Natural killer cell (primary cell): ENCODE measurements at regions not wholly inside any gene's neighbourhood (a gene's known extent, or its start where the extent isn't known, plus 50 kb on each side); places are given as distances from the start of the nearest gene placed in this dataset.

Experiments
- ATAC-seq, 3 donors: fragments of 150-1000 bp in 2 of 3; fragments of 200-7000 bp in 1 of 3; cut with Tn5 transposase; 1 replicate in 1 of 3; 2 replicates in 2 of 3; pipeline ENCODE4 v1.10.0; 2021; ENCODE audit warnings: mild to moderate bottlenecking in 2 of 3, moderate library complexity in 2 of 3
- DNase-seq, 2 donors: peaks; one replicate each; pipeline versions ENCODE4 v3.0.0 to v3.0.0-alpha.2; 2013 to 2021; ENCODE audit warnings: mixed read lengths in 1 of 2
- H3K27ac ChIP-seq: one replicate; pipeline ENCODE4 v1.5.1; 2013; ENCODE audit warnings: mild to moderate bottlenecking, low read length
- H3K27me3 ChIP-seq: one replicate; pipeline ENCODE4 v1.6.1; 2013; ENCODE audit warnings: low read length; ENCODE audit not compliant: control insufficient read depth, insufficient read depth
- H3K36me3 ChIP-seq: one replicate; pipeline ENCODE4 v1.6.1; 2013; ENCODE audit warnings: low read length; ENCODE audit not compliant: control insufficient read depth, insufficient read depth
- H3K4me1 ChIP-seq: one replicate; pipeline ENCODE4 v1.6.1; 2013; ENCODE audit warnings: low read length; ENCODE audit not compliant: control insufficient read depth, insufficient read depth
- H3K4me3 ChIP-seq: one replicate; pipeline ENCODE4 v1.5.1; 2013; ENCODE audit warnings: low read length
- H3K9me3 ChIP-seq: one replicate; pipeline ENCODE4 v1.6.1; 2013; ENCODE audit warnings: low read length; ENCODE audit not compliant: control insufficient read depth, insufficient read depth
- H3K27ac Mint-ChIP-seq, 2 donors: one replicate each; pipeline ENCODE4 v1.8.0; 2022; ENCODE audit warnings: mild to moderate bottlenecking in 2 of 2, mixed read lengths in 2 of 2, moderate library complexity in 1 of 2
- H3K27me3 Mint-ChIP-seq, 2 donors: one replicate each; pipeline ENCODE4 v1.8.0; 2022; ENCODE audit warnings: low read depth in 2 of 2, mixed read lengths in 2 of 2
- H3K36me3 Mint-ChIP-seq: one replicate; pipeline ENCODE4 v1.8.0; 2022; ENCODE audit warnings: mixed read lengths
- H3K4me1 Mint-ChIP-seq, 2 donors: one replicate each; pipeline ENCODE4 v1.8.0; 2022; ENCODE audit warnings: mixed read lengths in 2 of 2
- H3K4me3 Mint-ChIP-seq: one replicate; pipeline ENCODE4 v1.8.0; 2022; ENCODE audit warnings: mild to moderate bottlenecking, moderate library complexity, mixed read lengths
- H3K9me3 Mint-ChIP-seq, 2 donors: one replicate each; pipeline ENCODE4 v1.8.0; 2022; ENCODE audit warnings: mixed read lengths in 2 of 2
- CTCF ChIP-seq: fragments of 200-600 bp; IDR thresholded peaks from one replicate; pipeline ENCODE4 v1.8.0; 2022; ENCODE audit warnings: antibody characterized with exemption
- WGBS: methylation state at CpG from one replicate; pipeline ENCODE4 v1.1.7; 2013; ENCODE audit warnings: missing lambda C conversion rate; ENCODE audit not compliant: insufficient coverage; 5-methylcytosine and 5-hydroxymethylcytosine counted together
- intact Hi-C: fragments of 100-400 bp; cut with micrococcal nuclease; formaldehyde crosslinking; loops from one replicate; pipeline ENCODE4 v1.14.2; 2022

GRCh38 chr2:145015561-145015960 is 495.6 kb upstream of the ZEB2 start:
- no peaks in the 10 kb centered on the region for H3K36me3 Mint-ChIP-seq
- H3K9me3 ChIP-seq = no peaks in the 10 kb centered on the region
- H3K36me3 ChIP-seq = no peaks in the 10 kb centered on the region
- TF ChIP-seq CTCF = no peak
- H3K27me3 Mint-ChIP-seq = no peaks in the 10 kb centered on the region
- H3K4me1 ChIP-seq = no peaks in the 10 kb centered on the region
- H3K4me3 ChIP-seq = no peak overlapping the region
- 94% methylated on average over 2 of the region's 2 CpGs for WGBS
- no peak overlapping the region for H3K27ac Mint-ChIP-seq
- no peaks in the 10 kb centered on the region for H3K4me1 Mint-ChIP-seq
- no peak overlapping the region for H3K27ac ChIP-seq
- H3K4me3 Mint-ChIP-seq = no peak overlapping the region
- intact Hi-C loops = no loop called here
- DNase-seq = no peak
- no peaks in the 10 kb centered on the region for H3K27me3 ChIP-seq
- ATAC-seq = no peak
- no peaks in the 10 kb centered on the region for H3K9me3 Mint-ChIP-seq

GRCh38 chr2:145012806-145013205 is 492.9 kb upstream of the ZEB2 start:
- H3K9me3 ChIP-seq = no peaks in the 10 kb centered on the region
- WGBS = 100% methylated on average over 2 of the region's 3 CpGs
- TF ChIP-seq CTCF = no peak

GRCh38 chr2:145012214-145012670 is 492.3 kb upstream of the ZEB2 start:
- no peak overlapping the region for H3K4me3 ChIP-seq
- no peaks in the 10 kb centered on the region for H3K9me3 ChIP-seq
- DNase-seq (no peak), ATAC-seq (no peak)
- no peak overlapping the region for H3K4me3 Mint-ChIP-seq
- no peak overlapping the region for H3K27ac Mint-ChIP-seq
- H3K4me1 ChIP-seq = no peaks in the 10 kb centered on the region
- H3K9me3 Mint-ChIP-seq = no peaks in the 10 kb centered on the region
- no peak overlapping the region for H3K27ac ChIP-seq
- WGBS = 72% methylated on average over 2 of the region's 4 CpGs
- H3K36me3 ChIP-seq = no peaks in the 10 kb centered on the region
- no peaks in the 10 kb centered on the region for H3K27me3 ChIP-seq
- no peaks in the 10 kb centered on the region for H3K36me3 Mint-ChIP-seq
- intact Hi-C loops = no loop called here
- no peaks in the 10 kb centered on the region for H3K27me3 Mint-ChIP-seq
- no peaks in the 10 kb centered on the region for H3K4me1 Mint-ChIP-seq
- TF ChIP-seq CTCF = no peak

More at GRCh38 chr2:145012806-145013205, 492.9 kb upstream of the ZEB2 start:
- H3K4me3 ChIP-seq = no peak overlapping the region
- Mint-ChIP-seq H3K4me1 (no peaks in the 10 kb centered on the region), H3K9me3 (no peaks in the 10 kb centered on the region), H3K36me3 (no peaks in the 10 kb centered on the region), H3K27me3 (no peaks in the 10 kb centered on the region), H3K4me3 (no peak overlapping the region), H3K27ac (no peak overlapping the region)
- no peak for ATAC-seq
- H3K36me3 ChIP-seq = no peaks in the 10 kb centered on the region
- intact Hi-C loops = no loop called here
- H3K27me3 ChIP-seq = no peaks in the 10 kb centered on the region
- no peak for DNase-seq
- H3K4me1 ChIP-seq = no peaks in the 10 kb centered on the region
- H3K27ac ChIP-seq = no peak overlapping the region

GRCh38 chr2:145010635-145011034 is 490.7 kb upstream of the ZEB2 start:
- H3K4me1 ChIP-seq = no peaks in the 10 kb centered on the region
- Mint-ChIP-seq H3K4me3 (no peak overlapping the region), H3K9me3 (no peaks in the 10 kb centered on the region), H3K27ac (no peak overlapping the region), H3K27me3 (no peaks in the 10 kb centered on the region), H3K36me3 (no peaks in the 10 kb centered on the region), H3K4me1 (no peaks in the 10 kb centered on the region)
- no peak for DNase-seq
- H3K27me3 ChIP-seq = no peaks in the 10 kb centered on the region
- H3K9me3 ChIP-seq = no peaks in the 10 kb centered on the region
- no peak overlapping the region for H3K4me3 ChIP-seq
- ATAC-seq = no peak
- WGBS = 38% methylated on average over 2 of the region's 2 CpGs
- no peak for TF ChIP-seq CTCF
- intact Hi-C loops = no loop called here
- no peaks in the 10 kb centered on the region for H3K36me3 ChIP-seq
- H3K27ac ChIP-seq = no peak overlapping the region
